ENCODE measurements at regions not wholly inside any gene's neighbourhood (a gene's known extent, or its start where the extent isn't known, plus 50 kb on each side); places are given as distances from the start of the nearest gene placed in this dataset.
"Not testable (repeated sequence)": the region's sequence is repeated elsewhere in the genome, so short reads cannot be mapped to it uniquely, and the experiment has no call there.

GRCh38 chr1:53396573-53397268, 62.5 kb upstream of the DMRTB1 start:
- intact Hi-C loops (cut with DNase I), result no loop called here
- Histone ChIP-seq H3K4me3 (no peak overlapping the region), H3K9me3 (replicated peaks in 1 of 3) (no peaks in the 10 kb centered on the region), H3K4me1 (replicated peaks in 1 of 2) (no peaks in the 10 kb centered on the region), H3K27me3 (peaks cover 5% of the 10 kb centered on the region), H3K36me3 (replicated peaks in 1 of 2) (no peaks in the 10 kb centered on the region), H3K27ac (no peak overlapping the region)
- TF ChIP-seq CTCF (IDR thresholded peaks at IDR 0.05) (no peak), POLR2A (IDR thresholded peaks at IDR 0.05) (no peak)
- DNase-seq, result no peak
- WGBS, 4 donors, result 56 to 68% (median 66%) methylated on average over 5 to 8 of the region's 8 CpGs

GRCh38 chr1:53398091-53398490, 61.1 kb upstream of the DMRTB1 start:
- no peak overlapping the region for H3K4me3 ChIP-seq
- H3K9me3 ChIP-seq (replicated peaks in 1 of 3), result no peaks in the 10 kb centered on the region
- no peaks in the 10 kb centered on the region for H3K36me3 ChIP-seq (replicated peaks in 1 of 2)
- H3K27ac ChIP-seq, result no peak overlapping the region
- no peak for DNase-seq
- WGBS, 4 donors, result 45 to 68% (median 63%) methylated on average over 4 of the region's 4 CpGs
- TF ChIP-seq POLR2A (IDR thresholded peaks at IDR 0.05), result no peak
- TF ChIP-seq CTCF (IDR thresholded peaks at IDR 0.05), result no peak
- intact Hi-C loops (cut with DNase I), result no loop called here
- peaks cover 10% of the 10 kb centered on the region for H3K27me3 ChIP-seq
- no peaks in the 10 kb centered on the region for H3K4me1 ChIP-seq (replicated peaks in 1 of 2)

GRCh38 chr1:53398576-53399365, 60.4 kb upstream of the DMRTB1 start:
- peaks cover 10% of the 10 kb centered on the region for H3K27me3 ChIP-seq
- DNase-seq, result peak in 1 of 7 donors; percentile 15
- intact Hi-C loops (cut with DNase I), result no loop called here
- TF ChIP-seq CTCF (IDR thresholded peaks at IDR 0.05) (no peak), POLR2A (IDR thresholded peaks at IDR 0.05) (no peak)
- H3K36me3 ChIP-seq (replicated peaks in 1 of 2), result no peaks in the 10 kb centered on the region
- H3K9me3 ChIP-seq (replicated peaks in 1 of 3), result no peaks in the 10 kb centered on the region
- no peaks in the 10 kb centered on the region for H3K4me1 ChIP-seq (replicated peaks in 1 of 2)
- H3K27ac ChIP-seq, result no peak overlapping the region
- 83 to 92% (median 86%) methylated on average over 20 of the region's 20 CpGs for WGBS, 4 donors
- no peak overlapping the region for H3K4me3 ChIP-seq

GRCh38 chr1:53399370-53400133, 59.6 kb upstream of the DMRTB1 start:
- H3K36me3 ChIP-seq (replicated peaks in 1 of 2); H3K27ac ChIP-seq; intact Hi-C loops (cut with DNase I); H3K4me3 ChIP-seq; H3K9me3 ChIP-seq (replicated peaks in 1 of 3); H3K27me3 ChIP-seq; H3K4me1 ChIP-seq (replicated peaks in 1 of 2): not testable (repeated sequence)
- peak in 1 of 7 donors; percentile 11 for DNase-seq
- WGBS, 4 donors, result 80 to 84% (median 83%) methylated on average over 14 to 15 of the region's 15 CpGs

Measured in adrenal gland (tissue), 9 donors.